HCT116 (cell line): ENCODE measurements at regions not wholly inside any gene's neighbourhood (a gene's known extent, or its start where the extent isn't known, plus 50 kb on each side); places are given as distances from the start of the nearest gene placed in this dataset.

Experiments
- ATAC-seq: fragments of 200-7000 bp; cut with Tn5 transposase; 2 replicates; pipeline ENCODE4 v1.9.1; 2020; ENCODE audit warnings: mild to moderate bottlenecking, moderate library complexity
- BruUV-seq: library from RNA; stranded (reverse); fragments of 400-500 nt; replicated peaks from 2 replicates; lab custom pipeline; 2021; lab: Mats Ljungman, UMichigan
- CTCF ChIA-PET: fragments of 300-600 bp; sonication (Branson Sonifier 250); formaldehyde crosslinking; loops from one replicate; lab custom pipeline; 2021; ENCODE audit warnings: antibody characterized with exemption; lab: Charles Lee
- POLR2A ChIA-PET: fragments of 300-600, 350-600 bp; sonication (Branson Sonifier 250); formaldehyde crosslinking; loops from one replicate; lab custom pipeline; 2021; ENCODE audit warnings: antibody characterized with exemption; lab: Charles Lee
- RAD21 ChIA-PET, 2 experiments: fragments of 300-600 bp; sonication (Branson Sonifier 250); formaldehyde crosslinking; loops; one replicate each; lab custom pipeline; 2023; ENCODE audit warnings: low total read pairs in 2 of 2; ENCODE audit not compliant: uncharacterized antibody in 2 of 2, unreplicated experiment in 2 of 2, low non-redundant PET in 1 of 2; lab: Charles Lee
- DNase-seq: peaks from one replicate; pipeline ENCODE4 v3.0.0-alpha.2; 2010; ENCODE audit warnings: low read depth, low spot score
- H2AFZ ChIP-seq: fragments of 200-600 bp; shearing (Covaris generic), sonication (generic); 2 replicates; pipeline ENCODE4 v1.6.1; 2017; ENCODE audit warnings: low read depth, mixed run types, mixed read lengths, antibody characterized with exemption, low read length; ENCODE audit not compliant: poor library complexity, severe bottlenecking
- H3K27ac ChIP-seq: 2 replicates; pipeline ENCODE4 v1.5.1; 2012; ENCODE audit warnings: low read depth, low read length
- H3K27me3 ChIP-seq: fragments of 200-600 bp; sonication (generic); 2 replicates; pipeline ENCODE4 v1.6.1; 2016; ENCODE audit warnings: mixed run types, low read length, mixed read lengths; ENCODE audit not compliant: insufficient read depth
- H3K36me3 ChIP-seq, 2 experiments: fragments of 200-500 bp in 1 of 2; fragments of 200-600 bp in 1 of 2; sonication (Bioruptor generic) in 1 of 2; sonication (generic) in 1 of 2; 2 replicates each; pipeline versions ENCODE4 v1.5.1 to v1.6.1; 2014 to 2016; ENCODE audit warnings: low read length in 2 of 2, inconsistent platforms in 1 of 2, mixed read lengths in 1 of 2, mixed run types in 1 of 2; ENCODE audit not compliant: insufficient read depth in 2 of 2, control insufficient read depth in 1 of 2
- H3K4me1 ChIP-seq, 2 experiments: fragments of 200-600 bp in 1 of 2; sonication (generic) in 1 of 2; 2 replicates each; pipeline versions ENCODE4 v1.5.1 to v1.6.1; 2012 to 2017; ENCODE audit warnings: low read length in 2 of 2, inconsistent platforms in 1 of 2, mild to moderate bottlenecking in 1 of 2, mixed read lengths in 1 of 2, mixed run types in 1 of 2, moderate library complexity in 1 of 2; ENCODE audit not compliant: insufficient read depth in 2 of 2, control insufficient read depth in 1 of 2
- H3K4me2 ChIP-seq: fragments of 200-600 bp; sonication (generic); 2 replicates; pipeline ENCODE4 v1.6.1; 2017; ENCODE audit warnings: mixed run types, low read length, mixed read lengths
- H3K4me3 ChIP-seq, 2 experiments: fragments of 200-600 bp in 1 of 2; sonication (generic) in 1 of 2; replicated peaks in 1 of 2; 2 replicates each; pipeline ENCODE4 v1.5.1; 2011 to 2016; ENCODE audit warnings: low read length in 2 of 2, control low read depth in 1 of 2, low read depth in 1 of 2, mild to moderate bottlenecking in 1 of 2, mixed read lengths in 1 of 2, mixed run types in 1 of 2
- H3K79me2 ChIP-seq: fragments of 200-600 bp; sonication (generic); 2 replicates; pipeline ENCODE4 v1.6.1; 2017; ENCODE audit warnings: mild to moderate bottlenecking, mixed run types, low read length, moderate library complexity, mixed read lengths; ENCODE audit not compliant: insufficient read depth
- H3K9ac ChIP-seq: fragments of 200-600 bp; sonication (generic); 2 replicates; pipeline ENCODE4 v1.6.1; 2016; ENCODE audit warnings: low read length, mixed read lengths
- H3K9me2 ChIP-seq: fragments of 200-600 bp; sonication (generic), shearing (Covaris generic); 2 replicates; pipeline ENCODE4 v1.6.1; 2017; ENCODE audit warnings: mixed run types, mild to moderate bottlenecking, moderate library complexity; ENCODE audit not compliant: insufficient read depth
- H3K9me3 ChIP-seq, 2 experiments: fragments of 200-500 bp in 1 of 2; fragments of 200-600 bp in 1 of 2; sonication (Bioruptor generic) in 1 of 2; sonication (generic) in 1 of 2; 2 replicates each; pipeline ENCODE4 v1.6.1; 2014 to 2017; ENCODE audit warnings: low read length in 2 of 2, mixed read lengths in 2 of 2, inconsistent platforms in 1 of 2, low read depth in 1 of 2, mild to moderate bottlenecking in 1 of 2, mixed run types in 1 of 2, moderate library complexity in 1 of 2; ENCODE audit not compliant: control insufficient read depth in 1 of 2, insufficient read depth in 1 of 2
- H4K20me1 ChIP-seq: fragments of 200-600 bp; sonication (generic), shearing (Covaris generic); 2 replicates; pipeline ENCODE4 v1.6.1; 2017; ENCODE audit warnings: mixed run types, mild to moderate bottlenecking, moderate library complexity; ENCODE audit not compliant: insufficient read depth
- CBX3 ChIP-seq: IDR thresholded peaks from 2 replicates; pipeline ENCODE4 v1.6.1; 2012; ENCODE audit warnings: low read depth
- CEBPB ChIP-seq: IDR thresholded peaks from 2 replicates; pipeline ENCODE4 v1.6.1; 2012; ENCODE audit warnings: low read depth
- ELF1 ChIP-seq: IDR thresholded peaks from 2 replicates; pipeline ENCODE4 v1.6.1; 2012; ENCODE audit warnings: low read depth, borderline replicate concordance
- EZH2 ChIP-seq: fragments of 200-600 bp; sonication (generic); IDR thresholded peaks from 2 replicates; pipeline ENCODE4 v1.6.1; 2017; ENCODE audit warnings: antibody characterized with exemption, mixed run types
- FOSL1 ChIP-seq: IDR thresholded peaks from 2 replicates; pipeline ENCODE4 v1.6.1; 2012; ENCODE audit warnings: low read depth
- JUND ChIP-seq: IDR thresholded peaks from 2 replicates; pipeline ENCODE4 v1.6.1; 2012
- POLR2A ChIP-seq: IDR thresholded peaks from 2 replicates; pipeline ENCODE4 v1.7.0; 2011; ENCODE audit warnings: borderline replicate concordance; ENCODE audit not compliant: insufficient read depth, insufficient read length; ENCODE audit errors: extremely low read depth
- SIN3A ChIP-seq: IDR thresholded peaks from 2 replicates; pipeline ENCODE4 v1.6.1; 2012; ENCODE audit warnings: low read depth
- SP1 ChIP-seq: IDR thresholded peaks from 2 replicates; pipeline ENCODE4 v1.6.1; 2012; ENCODE audit warnings: low read depth
- SRF ChIP-seq: IDR thresholded peaks from 2 replicates; pipeline ENCODE4 v1.6.1; 2012; ENCODE audit warnings: low read depth
- TCF7L2 ChIP-seq: IDR thresholded peaks from 2 replicates; pipeline ENCODE4 v1.7.0; 2011; ENCODE audit warnings: borderline replicate concordance, inconsistent platforms; ENCODE audit not compliant: insufficient read depth, insufficient read length; ENCODE audit errors: extremely low read depth
- YY1 ChIP-seq: IDR thresholded peaks from 2 replicates; pipeline ENCODE4 v1.6.1; 2011; ENCODE audit warnings: low read length, low read depth, moderate library complexity, mild to moderate bottlenecking; ENCODE audit not compliant: insufficient replicate concordance; ENCODE audit errors: extremely low read depth
- ZFX ChIP-seq: fragments of 450-650 bp; IDR thresholded peaks from 2 replicates; pipeline ENCODE4 v1.6.1; 2017
- intact Hi-C: fragments of 100-400 bp; cut with micrococcal nuclease; formaldehyde crosslinking; loops from 2 replicates; pipeline ENCODE4 v1.10.0; 2022
- TF ChIP-seq, protein P1 (sequence below): IDR thresholded peaks from 2 replicates; pipeline ENCODE4 v1.6.1; 2011; ENCODE audit warnings: mild to moderate bottlenecking, low read length, moderate library complexity; ENCODE audit not compliant: insufficient replicate concordance; ENCODE audit errors: extremely low read depth
- TF ChIP-seq, protein P2 (sequence below): IDR thresholded peaks from 2 replicates; pipeline ENCODE4 v1.6.1; 2012
- TF ChIP-seq, protein P3 (sequence below): IDR thresholded peaks from 2 replicates; pipeline ENCODE4 v1.6.1; 2012
- TF ChIP-seq, protein P4 (sequence below): IDR thresholded peaks from 2 replicates; pipeline ENCODE4 v1.6.1; 2012; ENCODE audit warnings: low read depth
- TF ChIP-seq, protein P5 (sequence below), 3 experiments: fragments of 200-600 bp in 1 of 3; sonication (generic) in 1 of 3; IDR thresholded peaks in 2 of 3; conservative IDR thresholded peaks in 1 of 3; 2 replicates each; pipeline ENCODE4 v1.5.1; 2012 to 2017; ENCODE audit warnings: low read depth in 2 of 3, low read length in 2 of 3, antibody characterized with exemption in 1 of 3, borderline replicate concordance in 1 of 3, control low read depth in 1 of 3, mild to moderate bottlenecking in 1 of 3, mixed read lengths in 1 of 3, mixed run types in 1 of 3, moderate library complexity in 1 of 3; ENCODE audit not compliant: insufficient read depth in 1 of 3

DNA sequence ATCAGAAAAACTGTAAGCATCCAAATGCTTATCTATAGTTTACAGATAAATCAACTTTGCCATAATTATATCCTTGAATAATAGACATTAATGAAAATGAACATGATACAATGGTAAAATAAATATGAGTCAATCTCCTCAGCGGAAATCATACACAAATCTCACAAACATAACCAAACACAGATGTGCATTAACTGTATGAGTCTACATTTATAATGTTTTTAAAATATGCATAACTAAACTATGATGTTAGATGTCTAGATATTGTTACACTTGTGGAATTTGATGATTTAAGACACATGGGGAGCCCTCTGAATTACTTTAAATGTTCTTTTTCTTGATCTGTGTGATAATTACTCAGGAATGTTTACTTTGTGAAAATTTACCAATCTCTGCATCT is 951.2 kb downstream of the TECRL start (continued):
- TF ChIP-seq, protein P1, sequence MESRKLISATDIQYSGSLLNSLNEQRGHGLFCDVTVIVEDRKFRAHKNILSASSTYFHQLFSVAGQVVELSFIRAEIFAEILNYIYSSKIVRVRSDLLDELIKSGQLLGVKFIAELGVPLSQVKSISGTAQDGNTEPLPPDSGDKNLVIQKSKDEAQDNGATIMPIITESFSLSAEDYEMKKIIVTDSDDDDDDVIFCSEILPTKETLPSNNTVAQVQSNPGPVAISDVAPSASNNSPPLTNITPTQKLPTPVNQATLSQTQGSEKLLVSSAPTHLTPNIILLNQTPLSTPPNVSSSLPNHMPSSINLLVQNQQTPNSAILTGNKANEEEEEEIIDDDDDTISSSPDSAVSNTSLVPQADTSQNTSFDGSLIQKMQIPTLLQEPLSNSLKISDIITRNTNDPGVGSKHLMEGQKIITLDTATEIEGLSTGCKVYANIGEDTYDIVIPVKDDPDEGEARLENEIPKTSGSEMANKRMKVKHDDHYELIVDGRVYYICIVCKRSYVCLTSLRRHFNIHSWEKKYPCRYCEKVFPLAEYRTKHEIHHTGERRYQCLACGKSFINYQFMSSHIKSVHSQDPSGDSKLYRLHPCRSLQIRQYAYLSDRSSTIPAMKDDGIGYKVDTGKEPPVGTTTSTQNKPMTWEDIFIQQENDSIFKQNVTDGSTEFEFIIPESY: no peak
- TF ChIP-seq YY1: no peak
- no peak for TF ChIP-seq CEBPB
- TF ChIP-seq POLR2A: no peak
- TF ChIP-seq, protein P2, sequence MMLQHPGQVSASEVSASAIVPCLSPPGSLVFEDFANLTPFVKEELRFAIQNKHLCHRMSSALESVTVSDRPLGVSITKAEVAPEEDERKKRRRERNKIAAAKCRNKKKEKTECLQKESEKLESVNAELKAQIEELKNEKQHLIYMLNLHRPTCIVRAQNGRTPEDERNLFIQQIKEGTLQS: no peak
- TF ChIP-seq FOSL1: no peak
- TF ChIP-seq, protein P3, sequence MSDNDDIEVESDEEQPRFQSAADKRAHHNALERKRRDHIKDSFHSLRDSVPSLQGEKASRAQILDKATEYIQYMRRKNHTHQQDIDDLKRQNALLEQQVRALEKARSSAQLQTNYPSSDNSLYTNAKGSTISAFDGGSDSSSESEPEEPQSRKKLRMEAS: no peak
- TF ChIP-seq, all 23 proteins: peak for 0

DNA sequence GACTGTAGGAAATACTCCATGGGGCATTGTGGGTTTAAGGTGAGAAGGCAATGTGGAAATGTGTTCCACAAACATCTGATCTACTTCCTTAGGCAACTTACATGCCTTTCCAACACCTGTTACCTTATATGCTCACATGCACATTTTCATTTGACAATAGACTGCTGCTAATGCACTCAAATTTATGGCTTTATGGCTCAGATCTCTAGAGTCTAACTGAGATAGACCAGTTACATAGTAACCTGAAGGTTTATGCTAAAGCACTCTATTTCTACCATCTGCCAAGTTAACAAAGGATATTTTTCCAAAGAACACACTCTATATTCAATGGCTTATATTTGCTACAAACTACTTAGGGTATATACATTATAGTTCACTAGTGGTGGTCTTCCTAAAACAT is 969.0 kb downstream of the TECRL start:
- DNase-seq: no peak
- no peaks in the 10 kb centered on the region for H3K79me2 ChIP-seq
- H3K4me1 ChIP-seq: no peaks in the 10 kb centered on the region
- no peak for ATAC-seq
- intact Hi-C loops: no loop called here
- H3K4me3 ChIP-seq: no peak overlapping the region
- BruUV-seq: no TSS peak
- no peak overlapping the region for H3K27ac ChIP-seq
- no peaks in the 10 kb centered on the region for H3K27me3 ChIP-seq
- POLR2A ChIA-PET: no interaction called here
- H3K9ac ChIP-seq: no peak overlapping the region
- RAD21 ChIA-PET: no interaction called here
- H2AFZ ChIP-seq: no peak overlapping the region
- CTCF ChIA-PET: no interaction called here
- H3K4me2 ChIP-seq: no peak overlapping the region
- H3K9me2 ChIP-seq: no peaks in the 10 kb centered on the region
- H3K9me3 ChIP-seq: peaks cover 12 to 21% of the 10 kb centered on the region in 2 experiments; a peak in 2 of 4 replicates
- H4K20me1 ChIP-seq: no peaks in the 10 kb centered on the region
- no peaks in the 10 kb centered on the region for H3K36me3 ChIP-seq
- TF ChIP-seq YY1: no peak
- TF ChIP-seq JUND: no peak
- no peak for TF ChIP-seq SP1
- TF ChIP-seq ZFX: no peak
- TF ChIP-seq, protein P4, sequence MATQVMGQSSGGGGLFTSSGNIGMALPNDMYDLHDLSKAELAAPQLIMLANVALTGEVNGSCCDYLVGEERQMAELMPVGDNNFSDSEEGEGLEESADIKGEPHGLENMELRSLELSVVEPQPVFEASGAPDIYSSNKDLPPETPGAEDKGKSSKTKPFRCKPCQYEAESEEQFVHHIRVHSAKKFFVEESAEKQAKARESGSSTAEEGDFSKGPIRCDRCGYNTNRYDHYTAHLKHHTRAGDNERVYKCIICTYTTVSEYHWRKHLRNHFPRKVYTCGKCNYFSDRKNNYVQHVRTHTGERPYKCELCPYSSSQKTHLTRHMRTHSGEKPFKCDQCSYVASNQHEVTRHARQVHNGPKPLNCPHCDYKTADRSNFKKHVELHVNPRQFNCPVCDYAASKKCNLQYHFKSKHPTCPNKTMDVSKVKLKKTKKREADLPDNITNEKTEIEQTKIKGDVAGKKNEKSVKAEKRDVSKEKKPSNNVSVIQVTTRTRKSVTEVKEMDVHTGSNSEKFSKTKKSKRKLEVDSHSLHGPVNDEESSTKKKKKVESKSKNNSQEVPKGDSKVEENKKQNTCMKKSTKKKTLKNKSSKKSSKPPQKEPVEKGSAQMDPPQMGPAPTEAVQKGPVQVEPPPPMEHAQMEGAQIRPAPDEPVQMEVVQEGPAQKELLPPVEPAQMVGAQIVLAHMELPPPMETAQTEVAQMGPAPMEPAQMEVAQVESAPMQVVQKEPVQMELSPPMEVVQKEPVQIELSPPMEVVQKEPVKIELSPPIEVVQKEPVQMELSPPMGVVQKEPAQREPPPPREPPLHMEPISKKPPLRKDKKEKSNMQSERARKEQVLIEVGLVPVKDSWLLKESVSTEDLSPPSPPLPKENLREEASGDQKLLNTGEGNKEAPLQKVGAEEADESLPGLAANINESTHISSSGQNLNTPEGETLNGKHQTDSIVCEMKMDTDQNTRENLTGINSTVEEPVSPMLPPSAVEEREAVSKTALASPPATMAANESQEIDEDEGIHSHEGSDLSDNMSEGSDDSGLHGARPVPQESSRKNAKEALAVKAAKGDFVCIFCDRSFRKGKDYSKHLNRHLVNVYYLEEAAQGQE: no peak
- no peak for TF ChIP-seq CEBPB
- no peak for TF ChIP-seq SRF
- TF ChIP-seq, protein P3: no peak
- TF ChIP-seq FOSL1: no peak
- TF ChIP-seq SIN3A: no peak
- TF ChIP-seq TCF7L2: no peak
- TF ChIP-seq CBX3: no peak
- TF ChIP-seq, protein P5, sequence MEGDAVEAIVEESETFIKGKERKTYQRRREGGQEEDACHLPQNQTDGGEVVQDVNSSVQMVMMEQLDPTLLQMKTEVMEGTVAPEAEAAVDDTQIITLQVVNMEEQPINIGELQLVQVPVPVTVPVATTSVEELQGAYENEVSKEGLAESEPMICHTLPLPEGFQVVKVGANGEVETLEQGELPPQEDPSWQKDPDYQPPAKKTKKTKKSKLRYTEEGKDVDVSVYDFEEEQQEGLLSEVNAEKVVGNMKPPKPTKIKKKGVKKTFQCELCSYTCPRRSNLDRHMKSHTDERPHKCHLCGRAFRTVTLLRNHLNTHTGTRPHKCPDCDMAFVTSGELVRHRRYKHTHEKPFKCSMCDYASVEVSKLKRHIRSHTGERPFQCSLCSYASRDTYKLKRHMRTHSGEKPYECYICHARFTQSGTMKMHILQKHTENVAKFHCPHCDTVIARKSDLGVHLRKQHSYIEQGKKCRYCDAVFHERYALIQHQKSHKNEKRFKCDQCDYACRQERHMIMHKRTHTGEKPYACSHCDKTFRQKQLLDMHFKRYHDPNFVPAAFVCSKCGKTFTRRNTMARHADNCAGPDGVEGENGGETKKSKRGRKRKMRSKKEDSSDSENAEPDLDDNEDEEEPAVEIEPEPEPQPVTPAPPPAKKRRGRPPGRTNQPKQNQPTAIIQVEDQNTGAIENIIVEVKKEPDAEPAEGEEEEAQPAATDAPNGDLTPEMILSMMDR (IDR thresholded peaks at IDR 0.05 in 2 of 3, conservative IDR thresholded peaks at IDR 0.05 in 1 of 3; ENCODE audit: borderline replicate concordance in 1 of 3, insufficient read depth in 1 of 3, low read depth in 2 of 3, low read length in 2 of 3): no peak
- TF ChIP-seq EZH2: no peak
- no peak for TF ChIP-seq POLR2A
- no peak for TF ChIP-seq ELF1
